Inflammatory macrophage treated with lipopolysaccharide for 1 hour (primary cell): ENCODE measurements at regions not wholly inside any gene's neighbourhood (a gene's known extent, or its start where the extent isn't known, plus 50 kb on each side); places are given as distances from the start of the nearest gene placed in this dataset.

ENCODE experiments used
- DNase-seq, 2 donors: peaks; one replicate each; pipeline ENCODE4 v3.0.0-alpha.2; 2020 to 2022

DNA sequence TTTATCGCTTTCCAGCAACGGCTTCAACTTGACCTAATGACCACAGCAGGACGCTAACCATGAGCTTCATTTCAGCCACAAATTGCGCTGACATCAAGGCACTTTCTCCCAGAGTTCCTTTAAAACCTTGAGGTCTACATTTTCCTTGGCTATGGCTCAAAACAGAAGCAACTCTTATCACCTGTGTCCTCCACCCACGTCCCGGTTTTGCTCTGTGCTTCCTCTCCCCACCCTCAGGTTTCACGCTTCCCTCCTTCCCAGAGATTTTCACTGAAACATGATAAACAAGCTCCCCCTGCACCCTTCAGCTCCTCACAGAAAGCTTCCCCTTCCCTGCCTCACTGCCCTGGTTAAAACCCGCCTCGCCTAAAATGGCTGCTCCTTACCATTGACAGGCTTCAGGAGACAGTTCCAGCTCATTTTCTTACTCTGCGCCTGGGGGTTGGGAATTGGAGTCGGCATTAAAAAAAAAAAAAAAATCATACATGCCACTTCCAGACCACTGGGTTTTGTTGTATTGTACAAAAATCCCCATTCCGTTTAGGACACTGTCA is 229.5 kb downstream of the UBE3D start:
- no peak for DNase-seq

DNA sequence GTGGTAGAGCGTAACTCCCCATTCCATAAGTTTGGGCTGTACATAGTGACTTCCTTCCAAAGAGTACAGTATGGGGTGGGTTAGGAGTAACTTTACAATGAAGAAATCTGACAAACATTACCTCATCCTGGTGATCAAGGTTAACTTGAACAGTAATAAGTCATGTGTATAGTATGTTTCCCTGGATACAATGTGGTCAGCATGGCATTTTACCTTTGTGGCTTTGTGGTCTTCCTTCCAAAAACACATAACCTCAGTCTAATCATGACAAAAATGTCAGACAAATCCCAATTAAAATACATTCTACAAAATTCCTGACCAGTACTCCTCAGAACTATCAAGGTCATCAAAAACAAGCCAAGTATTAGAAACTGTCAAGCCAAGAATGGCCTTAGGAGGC is 225.1 kb downstream of the UBE3D start:
- DNase-seq = no peak

DNA sequence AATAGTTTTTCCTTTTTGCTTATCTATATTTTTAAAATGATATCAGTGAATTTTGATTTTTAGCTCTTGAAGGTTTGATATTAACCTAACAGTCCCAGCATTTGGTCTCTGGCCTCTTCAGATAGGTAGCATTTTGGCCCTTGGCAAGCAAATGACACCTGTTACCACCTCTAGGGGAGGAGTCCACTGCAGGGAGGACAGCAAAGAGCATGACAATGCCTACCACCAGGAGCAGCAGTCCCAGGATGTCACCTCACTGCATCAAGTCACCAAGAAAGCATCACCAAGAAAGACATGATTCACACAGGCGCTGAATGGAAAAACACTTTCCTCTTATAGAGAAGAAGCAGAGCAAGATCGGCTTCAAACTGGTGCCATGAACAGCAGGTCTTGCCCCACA is 224.3 kb downstream of the UBE3D start:
- DNase-seq = no peak
